GM12891 (cell line): ENCODE measurements at regions not wholly inside any gene's neighbourhood (a gene's known extent, or its start where the extent isn't known, plus 50 kb on each side); places are given as distances from the start of the nearest gene placed in this dataset.

Source experiments
- DNase-seq: peaks from one replicate; pipeline ENCODE4 v3.0.0; 2011; ENCODE audit warnings: low spot score; ENCODE audit not compliant: insufficient read length
- FAIRE-seq: peaks from 2 replicates; lab custom pipeline; 2011; peaks lifted over from hg19 to GRCh38; lab: Jason Lieb, UNC
- PAX5 ChIP-seq: IDR thresholded peaks from 2 replicates; pipeline ENCODE4 v1.6.1; 2011; ENCODE audit warnings: low read length, moderate library complexity, mild to moderate bottlenecking; ENCODE audit not compliant: insufficient read depth, severe bottlenecking
- POLR2A ChIP-seq: IDR thresholded peaks from 2 replicates; pipeline ENCODE4 v1.6.1; 2011; ENCODE audit warnings: low read depth, low read length, control low read depth
- POLR2AphosphoS5 ChIP-seq: IDR thresholded peaks from 2 replicates; pipeline ENCODE4 v1.6.1; 2011; ENCODE audit warnings: low read depth, low read length, control low read depth
- POU2F2 ChIP-seq: IDR thresholded peaks from 2 replicates; pipeline ENCODE4 v1.6.1; 2011; ENCODE audit warnings: low read depth, mild to moderate bottlenecking, control low read depth, low read length, moderate library complexity
- SPI1 ChIP-seq: IDR thresholded peaks from 2 replicates; pipeline ENCODE4 v1.6.1; 2011; ENCODE audit warnings: low read depth, low read length, control low read depth
- TAF1 ChIP-seq: IDR thresholded peaks from 2 replicates; pipeline ENCODE4 v1.6.1; 2011; ENCODE audit warnings: low read depth, low read length, control low read depth

DNA sequence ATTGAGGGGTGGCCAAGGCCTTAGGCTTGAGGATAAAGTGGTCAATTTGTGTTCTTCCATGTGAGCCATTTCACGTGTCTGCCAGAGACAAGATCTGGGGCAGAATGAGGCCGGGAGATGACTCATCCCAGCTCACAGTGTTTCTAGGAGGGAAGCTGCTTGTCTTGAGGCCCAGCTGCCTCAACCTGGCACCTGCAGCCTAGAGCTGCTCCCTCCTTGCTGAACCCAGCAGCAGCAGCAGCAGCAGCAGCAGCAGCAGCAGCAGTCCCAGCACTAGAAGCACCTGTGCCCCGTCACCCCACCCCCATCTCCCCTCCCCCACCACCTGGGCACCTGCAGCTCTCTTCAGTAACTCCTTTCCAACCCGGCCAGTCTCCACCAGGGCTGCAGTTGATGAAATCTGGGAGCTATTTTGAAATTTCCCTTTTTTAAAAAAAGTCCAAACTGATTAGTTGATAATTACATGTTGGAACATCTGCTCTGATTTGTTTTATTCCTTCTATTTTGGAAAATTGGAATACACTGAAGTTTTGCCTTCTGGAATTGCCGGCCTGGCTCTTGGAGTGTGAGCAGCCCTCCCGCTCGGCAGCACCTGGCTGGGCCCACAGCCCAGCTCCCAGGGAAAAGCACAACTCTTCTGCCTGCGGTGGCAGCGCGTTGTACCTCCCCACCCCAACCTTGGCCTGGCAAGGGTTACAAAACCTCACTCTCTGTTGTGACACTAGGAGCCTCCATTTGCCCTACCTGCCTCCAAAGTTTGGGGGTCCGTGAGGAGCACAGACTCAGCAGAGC lies 143.5 kb downstream of the NXPE2 start:
- TF ChIP-seq POLR2AphosphoS5: no peak
- TF ChIP-seq PAX5: no peak
- no peak for TF ChIP-seq SPI1
- no peak for TF ChIP-seq POLR2A
- no peak for TF ChIP-seq POU2F2
- no peak for TF ChIP-seq TAF1
- DNase-seq (no peak), FAIRE-seq (no peak)

DNA sequence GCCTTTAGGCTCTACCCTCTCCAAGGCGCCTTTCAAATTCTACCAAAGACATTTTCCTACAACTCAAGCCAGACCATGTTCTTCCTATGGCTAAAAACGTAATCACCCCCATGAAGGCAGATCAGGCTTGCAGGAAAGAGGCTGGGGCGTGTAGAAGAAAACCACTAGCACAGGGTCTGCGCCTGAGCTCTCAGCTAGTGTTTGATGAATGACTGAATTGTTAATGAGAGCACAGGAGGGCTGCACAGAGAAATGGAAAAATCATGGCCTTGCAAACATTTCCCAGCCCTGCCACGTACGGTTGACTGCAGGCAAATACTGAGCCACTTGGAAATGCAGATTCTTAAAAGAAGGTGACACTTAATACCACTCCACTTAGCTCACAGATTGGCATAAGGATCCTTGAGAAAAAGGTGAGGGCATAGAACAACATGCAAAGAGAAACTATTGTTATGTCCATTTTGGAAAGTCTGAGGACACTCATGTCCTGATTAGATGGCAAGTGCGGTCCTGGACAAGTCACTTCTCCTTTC lies 148.6 kb downstream of the NXPE2 start:
- TF ChIP-seq POLR2AphosphoS5: no peak
- no peak for TF ChIP-seq PAX5
- no peak for TF ChIP-seq POU2F2
- TF ChIP-seq TAF1: no peak
- DNase-seq (no peak), FAIRE-seq (no peak)

DNA sequence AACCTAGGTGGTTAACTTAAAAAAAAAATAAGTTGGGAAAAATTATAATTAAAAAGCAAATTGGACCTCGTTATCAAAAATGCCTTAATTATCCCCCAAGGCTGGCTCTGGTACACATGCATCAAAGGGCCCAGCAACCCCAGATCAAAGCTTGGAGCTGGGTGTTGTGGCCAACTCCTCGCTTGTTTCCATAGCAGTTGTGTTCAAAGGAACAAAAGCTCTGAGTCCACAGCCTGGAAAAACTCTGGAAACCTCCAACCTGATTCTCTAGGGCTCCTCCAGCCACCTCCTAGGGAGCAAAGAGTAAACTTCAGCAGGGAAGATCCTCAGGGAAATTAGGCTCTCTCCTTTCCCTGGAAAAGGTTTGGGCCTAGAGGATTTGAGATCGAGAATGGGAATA lies 149.4 kb downstream of the NXPE2 start:
- DNase-seq: no peak
- no peak for FAIRE-seq
- no peak for TF ChIP-seq SPI1
- no peak for TF ChIP-seq POU2F2
- no peak for TF ChIP-seq PAX5
- TF ChIP-seq TAF1: no peak
- TF ChIP-seq POLR2A: no peak
- TF ChIP-seq POLR2AphosphoS5: no peak

DNA sequence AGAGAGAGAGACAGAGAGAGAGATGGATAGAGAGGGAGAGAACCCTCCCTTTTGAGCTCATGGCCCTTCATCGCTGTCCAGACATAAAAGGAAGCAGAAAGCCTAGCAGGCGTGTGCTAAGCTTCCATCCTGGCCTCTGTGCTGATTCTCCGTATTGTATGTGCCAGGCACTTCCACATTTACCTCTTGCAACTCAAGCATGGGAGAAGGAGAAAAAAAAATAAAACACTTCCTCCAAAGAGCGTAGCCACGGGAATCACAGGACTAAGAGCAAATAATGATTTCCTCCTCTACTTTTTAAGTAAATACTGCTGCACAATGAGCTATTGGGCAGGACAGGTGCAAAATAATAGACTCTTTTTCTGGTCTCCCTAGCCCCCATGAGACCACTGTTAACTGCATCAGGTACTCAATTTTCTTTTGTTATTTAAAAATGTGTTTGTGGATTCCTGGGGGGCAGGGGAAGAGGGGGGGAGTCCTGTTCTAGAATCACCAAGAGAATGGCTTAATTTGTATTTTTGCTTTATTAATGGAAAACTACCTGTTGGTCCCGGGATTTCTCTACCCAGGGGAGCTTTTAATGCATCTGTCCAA lies 154.3 kb downstream of the NXPE2 start:
- DNase-seq: no peak
- TF ChIP-seq POLR2A (no peak), POU2F2 (no peak), PAX5 (no peak), TAF1 (no peak), POLR2AphosphoS5 (no peak), SPI1 (no peak)
- FAIRE-seq: no peak

DNA sequence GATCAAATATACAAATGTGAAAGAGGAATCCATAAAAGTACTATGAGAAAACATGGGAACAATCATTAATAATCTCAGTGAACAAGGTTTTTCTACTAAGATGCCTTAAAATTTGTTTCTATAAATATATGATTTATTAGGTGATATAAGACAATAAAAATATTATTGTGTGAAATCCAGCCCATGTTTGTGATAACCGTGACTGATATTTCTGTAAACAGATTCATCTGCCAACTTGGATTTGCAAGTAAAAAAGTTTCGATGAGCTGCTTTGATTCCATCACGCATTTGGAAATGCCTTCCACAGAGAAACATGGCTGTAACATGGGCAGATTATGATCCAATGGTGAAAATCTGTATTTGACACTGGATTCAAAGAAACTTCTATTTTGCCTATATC lies 157.8 kb downstream of the NXPE2 start:
- no peak for TF ChIP-seq PAX5
- no peak for TF ChIP-seq POU2F2
- TF ChIP-seq TAF1: no peak
- TF ChIP-seq POLR2A: no peak
- TF ChIP-seq SPI1: no peak
- no peak for TF ChIP-seq POLR2AphosphoS5
- FAIRE-seq (no peak), DNase-seq (no peak)

DNA sequence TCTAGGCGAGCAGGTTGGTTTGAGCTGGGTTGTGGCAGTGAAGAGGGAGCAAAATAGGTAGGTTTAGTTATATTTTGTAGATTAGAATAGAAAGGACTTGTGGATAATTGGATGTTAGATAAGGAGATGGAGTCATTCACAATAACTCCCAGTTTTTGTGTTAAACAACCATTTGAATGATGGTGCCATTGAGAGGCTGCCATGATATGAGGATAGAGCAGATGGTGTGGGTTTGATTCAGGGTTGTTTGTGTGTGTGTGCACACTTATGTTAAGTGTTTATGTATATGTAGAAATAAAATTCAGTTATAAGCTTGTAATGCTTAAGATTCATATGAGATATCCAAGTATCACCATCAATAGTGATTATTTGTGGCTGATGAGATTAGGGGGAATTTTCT lies 166.6 kb downstream of the NXPE2 start:
- FAIRE-seq (no peak), DNase-seq (no peak)
- no peak for TF ChIP-seq POLR2AphosphoS5
- TF ChIP-seq POLR2A: no peak
- TF ChIP-seq TAF1: no peak
- TF ChIP-seq SPI1: no peak
- TF ChIP-seq PAX5: no peak
- TF ChIP-seq POU2F2: no peak

DNA sequence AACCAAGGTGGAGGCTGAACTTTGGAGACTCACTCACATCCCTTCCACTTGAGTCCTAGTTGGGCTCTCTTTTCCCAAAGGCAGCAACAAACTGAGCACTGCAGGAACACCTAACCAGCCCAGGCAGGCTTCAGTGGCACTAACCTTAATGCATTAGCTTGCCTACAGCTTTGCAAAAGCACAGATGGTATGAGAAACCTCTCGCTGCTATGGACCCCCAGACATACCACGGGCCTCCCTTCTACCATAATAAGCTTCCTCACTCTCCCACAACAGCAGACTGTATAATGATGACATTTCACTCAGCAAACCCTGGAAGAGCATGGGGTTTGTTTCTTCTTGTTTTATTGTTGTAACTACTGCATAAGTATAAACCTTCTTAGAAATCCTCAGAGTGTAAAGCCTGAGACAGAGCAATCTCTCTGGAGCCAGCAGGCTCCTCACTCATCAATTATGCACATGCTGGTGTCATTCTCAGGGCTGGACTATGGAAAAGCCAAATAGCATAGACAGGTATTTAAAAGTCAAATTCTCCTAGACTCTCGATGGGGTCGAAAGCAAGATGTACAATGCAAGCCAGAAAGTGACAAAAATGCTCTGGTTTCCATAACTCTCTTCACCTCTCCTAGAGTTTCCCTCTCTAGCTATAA lies 167.6 kb downstream of the NXPE2 start:
- no peak for TF ChIP-seq TAF1
- DNase-seq: no peak
- no peak for FAIRE-seq

DNA sequence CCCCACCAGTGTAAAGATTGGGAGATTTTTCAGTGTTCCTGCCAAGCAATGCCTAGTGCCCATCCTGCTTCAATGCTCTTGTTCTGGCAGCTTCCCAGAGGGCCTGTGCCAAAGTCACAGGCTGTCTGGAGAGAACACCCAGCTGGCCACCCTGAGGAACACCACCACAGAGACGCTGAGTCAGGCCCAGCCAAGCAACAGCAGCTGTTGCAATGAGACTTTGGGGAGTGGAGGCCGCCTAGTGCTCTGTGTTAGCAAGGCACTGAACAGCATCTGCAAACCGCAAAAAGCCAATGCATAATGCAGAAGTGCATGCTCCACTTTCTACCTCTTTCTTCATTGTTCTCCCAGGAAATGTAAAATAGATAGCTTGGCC lies 168.1 kb downstream of the NXPE2 start:
- no peak for TF ChIP-seq POLR2AphosphoS5
- no peak for TF ChIP-seq POU2F2
- TF ChIP-seq SPI1: no peak
- TF ChIP-seq POLR2A: no peak
- no peak for TF ChIP-seq TAF1
- DNase-seq (no peak), FAIRE-seq (no peak)

DNA sequence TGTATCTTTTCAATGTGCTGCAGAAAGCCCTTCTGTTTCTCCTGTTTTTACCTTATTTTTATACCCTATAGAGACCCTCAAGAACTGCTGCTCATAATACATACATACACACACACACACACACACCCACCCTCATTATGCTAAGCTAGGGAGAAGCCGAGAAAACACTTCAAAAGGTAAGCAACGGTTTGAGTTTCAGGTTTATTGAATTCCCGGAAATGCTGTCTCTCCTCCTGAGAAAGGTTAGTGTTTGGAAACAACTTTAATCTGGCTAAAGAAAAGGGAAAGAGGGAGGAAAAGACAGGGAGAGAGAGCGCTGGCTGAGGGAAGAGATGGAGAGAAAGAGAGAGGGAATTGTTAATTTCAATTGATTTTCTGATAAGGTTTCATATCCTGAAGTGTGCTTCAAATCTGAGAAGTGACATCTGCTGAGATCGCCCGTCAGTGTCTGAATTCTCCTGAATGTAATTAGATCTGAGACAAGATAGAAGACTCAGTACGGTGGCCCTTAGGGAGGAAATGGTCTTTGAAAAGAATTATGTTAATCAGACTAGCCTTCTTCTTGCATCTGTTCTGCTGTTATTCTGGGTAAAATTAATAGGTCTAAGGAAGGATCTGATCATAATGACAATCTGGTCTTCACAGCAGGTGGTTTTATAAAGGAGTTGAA lies 169.1 kb downstream of the NXPE2 start:
- TF ChIP-seq POLR2A: no peak
- TF ChIP-seq TAF1: no peak
- no peak for TF ChIP-seq POLR2AphosphoS5
- TF ChIP-seq PAX5: no peak
- DNase-seq: no peak
- no peak for FAIRE-seq
